NB4 (cell line): ENCODE measurements at regions not wholly inside any gene's neighbourhood (a gene's known extent, or its start where the extent isn't known, plus 50 kb on each side); places are given as distances from the start of the nearest gene placed in this dataset.

ENCODE experiments used
- CTCF ChIP-seq: IDR thresholded peaks from one replicate; pipeline ENCODE4 v1.5.1; 2012; ENCODE audit warnings: low read depth, low read length
- MYC ChIP-seq: IDR thresholded peaks from 2 replicates; pipeline ENCODE4 v1.6.1; 2011; ENCODE audit warnings: low read depth, low read length
- POLR2A ChIP-seq: IDR thresholded peaks from 2 replicates; pipeline ENCODE4 v1.6.1; 2011; ENCODE audit warnings: mild to moderate bottlenecking; ENCODE audit not compliant: insufficient read length; ENCODE audit errors: extremely low read depth
- TF ChIP-seq, protein P1 (sequence below): IDR thresholded peaks from 2 replicates; pipeline ENCODE4 v1.6.1; 2011; ENCODE audit warnings: low read depth, low read length

GRCh38 chr6:133809406-133809805, 79.5 kb upstream of the TCF21 start:
- TF ChIP-seq, protein P1, sequence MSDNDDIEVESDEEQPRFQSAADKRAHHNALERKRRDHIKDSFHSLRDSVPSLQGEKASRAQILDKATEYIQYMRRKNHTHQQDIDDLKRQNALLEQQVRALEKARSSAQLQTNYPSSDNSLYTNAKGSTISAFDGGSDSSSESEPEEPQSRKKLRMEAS = no peak
- TF ChIP-seq CTCF (no peak), POLR2A (no peak), MYC (no peak)
